HG02798 (cell line): ENCODE measurements at regions not wholly inside any gene's neighbourhood (a gene's known extent, or its start where the extent isn't known, plus 50 kb on each side); places are given as distances from the start of the nearest gene placed in this dataset.
"Not testable (repeated sequence)": the region's sequence is repeated elsewhere in the genome, so short reads cannot be mapped to it uniquely, and the experiment has no call there.

Source experiments
- ATAC-seq: cut with Tn5 transposase; IDR thresholded peaks from one replicate; pipeline ENCODE4 v1.9.1; 2021; ENCODE audit warnings: mild to moderate bottlenecking; ENCODE audit not compliant: unreplicated experiment, poor library complexity

DNA sequence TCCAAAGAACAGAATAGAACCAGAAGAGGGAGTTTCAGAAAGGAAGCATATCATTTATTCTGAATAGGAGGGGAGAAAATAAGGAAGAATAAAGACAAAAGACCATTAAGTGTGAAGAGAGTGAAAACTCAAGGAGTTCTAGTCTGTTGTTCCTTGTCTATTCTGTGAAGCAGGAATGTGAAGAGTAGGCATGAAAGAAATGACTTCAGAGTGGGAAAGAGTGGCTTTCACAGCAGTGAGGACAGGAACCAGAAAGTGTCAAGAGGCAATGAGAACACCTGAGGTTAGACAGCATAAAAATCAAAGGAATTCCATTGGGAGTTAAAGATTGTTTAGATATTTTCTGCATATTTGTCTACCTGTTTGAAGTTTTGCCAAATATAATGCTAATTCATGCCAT lies 768.8 kb upstream of the GRAMD2B start:
- ATAC-seq = no peak

DNA sequence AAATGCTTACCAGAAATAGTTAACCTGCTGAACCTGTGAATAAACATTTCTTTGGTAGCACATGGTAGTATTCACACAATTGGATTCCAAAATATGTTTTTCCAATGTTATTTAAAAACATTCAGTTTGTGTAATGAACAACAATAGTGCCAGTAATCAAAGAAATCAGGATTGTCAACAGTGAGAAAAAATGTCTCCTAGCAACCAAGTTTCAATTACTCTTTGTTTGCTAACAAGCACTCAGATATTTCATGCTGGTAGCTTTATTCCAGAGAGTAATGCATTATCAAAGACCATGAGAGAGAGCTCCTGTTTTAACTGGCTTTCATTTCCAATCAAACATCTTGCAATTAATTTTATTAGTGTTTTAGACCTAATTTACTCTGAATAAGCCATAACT lies 768.1 kb upstream of the GRAMD2B start:
- no peak for ATAC-seq

DNA sequence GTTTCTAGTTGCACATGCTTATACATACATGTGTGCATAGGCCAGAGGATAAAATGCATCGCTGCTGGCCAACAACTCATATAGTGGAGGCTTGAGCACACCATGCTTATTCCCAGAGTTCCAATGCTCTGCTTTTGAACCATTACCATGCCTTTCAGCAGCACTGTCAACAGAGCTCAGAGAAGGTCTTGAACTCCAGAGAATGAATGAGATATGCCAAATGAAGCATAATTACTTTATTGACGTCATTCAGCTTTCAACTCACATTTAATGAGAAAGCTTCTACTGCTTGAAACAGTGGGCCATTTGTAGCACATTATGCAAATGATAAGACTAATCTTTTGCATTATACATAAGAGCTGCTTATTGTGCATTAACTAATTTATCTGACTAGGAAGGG lies 765.3 kb upstream of the GRAMD2B start:
- ATAC-seq = no peak

DNA sequence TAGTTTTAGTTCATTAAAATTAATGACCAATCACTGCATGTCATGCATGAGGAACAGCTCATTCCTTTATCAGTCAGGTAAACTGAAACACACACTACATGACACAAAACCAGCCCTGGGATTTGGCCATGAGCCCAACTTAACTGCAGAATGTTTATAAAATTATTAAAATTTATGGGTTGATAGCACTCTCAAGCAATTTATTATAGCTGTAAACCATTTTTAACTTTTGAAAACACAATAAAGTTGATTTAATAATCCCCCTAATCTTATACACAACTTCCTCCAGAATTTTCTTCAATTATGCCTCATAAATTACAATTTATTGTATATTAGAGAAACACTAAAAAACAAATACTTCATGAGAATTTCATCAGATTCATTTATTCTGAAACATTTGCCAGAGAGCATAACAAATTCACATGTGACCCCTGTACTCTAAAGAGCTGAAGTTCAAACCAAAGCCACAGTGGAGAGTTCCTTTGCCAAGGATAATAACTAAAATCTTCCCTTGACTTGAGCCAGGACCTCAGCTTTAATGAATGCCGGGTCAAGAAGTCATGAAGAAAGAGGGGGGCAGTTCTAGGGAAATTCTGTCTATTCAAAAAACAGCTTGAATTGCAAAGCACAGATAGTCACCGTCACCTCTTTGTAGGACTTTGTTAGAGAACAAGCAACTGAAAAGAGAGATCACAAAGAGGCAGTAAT lies 763.7 kb upstream of the GRAMD2B start:
- ATAC-seq = no peak

DNA sequence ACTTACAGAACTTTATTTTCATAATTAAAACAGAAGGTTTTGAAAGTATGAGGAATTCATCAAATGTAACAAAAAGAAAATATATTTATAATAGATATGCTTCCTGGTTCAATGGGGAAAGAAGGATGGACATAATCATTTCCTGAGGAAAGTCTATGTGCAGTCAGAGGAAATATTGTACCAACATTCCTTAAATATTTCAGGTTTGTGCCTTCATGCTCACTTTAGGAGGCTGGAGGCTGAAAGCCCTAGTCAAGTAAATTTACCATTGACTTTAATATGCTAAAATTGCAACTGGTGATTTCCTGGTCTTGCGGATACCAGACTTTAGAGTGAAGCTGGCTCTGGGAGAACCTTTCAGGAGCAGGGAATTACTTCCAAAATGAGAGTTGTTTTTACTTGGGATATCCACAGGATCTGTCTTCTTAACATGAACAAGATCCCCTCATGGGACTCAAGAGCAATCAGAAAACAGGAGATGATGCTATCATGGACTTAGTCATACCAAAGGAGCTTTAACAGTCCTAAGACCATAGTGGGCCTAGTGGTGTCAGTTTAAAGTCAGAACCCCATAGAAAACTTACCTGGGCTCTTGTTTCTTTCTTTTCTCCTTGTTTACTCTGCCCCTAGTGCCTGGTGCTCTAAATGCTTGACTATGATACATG lies 762.8 kb upstream of the GRAMD2B start:
- ATAC-seq = no peak

DNA sequence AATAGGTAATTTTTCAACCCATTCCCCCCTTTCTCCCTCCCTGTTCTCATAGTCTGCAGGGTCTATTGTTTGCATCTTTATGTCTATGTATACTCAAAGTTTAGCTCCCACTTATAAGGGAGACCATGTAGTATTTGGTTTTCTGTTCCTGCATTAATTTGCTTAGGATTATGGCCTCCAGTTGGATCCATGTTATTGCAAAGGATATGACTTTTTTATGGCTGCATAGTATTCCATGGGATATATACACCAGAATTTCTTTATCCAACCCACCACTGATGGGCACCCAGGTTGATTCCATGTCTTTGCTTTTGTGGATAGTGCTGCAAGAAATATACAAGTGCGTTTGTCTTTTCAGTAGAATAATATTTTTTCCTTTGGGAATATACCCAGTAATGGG lies 761.6 kb upstream of the GRAMD2B start:
- ATAC-seq = no peak

DNA sequence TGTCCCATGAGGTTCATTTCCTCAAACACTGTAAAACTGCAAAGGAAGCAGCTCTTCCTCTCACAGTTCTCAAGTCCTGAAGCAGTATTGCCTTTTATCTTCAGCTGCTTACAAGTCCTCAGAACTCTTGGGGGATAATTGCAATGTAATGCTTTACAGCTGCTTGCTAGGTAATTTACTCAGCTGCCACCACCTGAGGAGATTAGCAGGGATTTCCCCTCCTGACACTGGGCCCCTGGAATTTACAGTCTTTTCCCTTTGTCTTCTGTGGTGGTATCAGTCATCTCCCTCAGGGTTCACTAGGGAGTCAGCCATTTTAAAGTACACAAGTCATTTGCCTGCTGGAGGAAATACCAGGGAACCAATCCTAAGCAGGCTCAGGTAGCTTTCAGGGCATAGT lies 754.3 kb upstream of the GRAMD2B start:
- no peak for ATAC-seq

DNA sequence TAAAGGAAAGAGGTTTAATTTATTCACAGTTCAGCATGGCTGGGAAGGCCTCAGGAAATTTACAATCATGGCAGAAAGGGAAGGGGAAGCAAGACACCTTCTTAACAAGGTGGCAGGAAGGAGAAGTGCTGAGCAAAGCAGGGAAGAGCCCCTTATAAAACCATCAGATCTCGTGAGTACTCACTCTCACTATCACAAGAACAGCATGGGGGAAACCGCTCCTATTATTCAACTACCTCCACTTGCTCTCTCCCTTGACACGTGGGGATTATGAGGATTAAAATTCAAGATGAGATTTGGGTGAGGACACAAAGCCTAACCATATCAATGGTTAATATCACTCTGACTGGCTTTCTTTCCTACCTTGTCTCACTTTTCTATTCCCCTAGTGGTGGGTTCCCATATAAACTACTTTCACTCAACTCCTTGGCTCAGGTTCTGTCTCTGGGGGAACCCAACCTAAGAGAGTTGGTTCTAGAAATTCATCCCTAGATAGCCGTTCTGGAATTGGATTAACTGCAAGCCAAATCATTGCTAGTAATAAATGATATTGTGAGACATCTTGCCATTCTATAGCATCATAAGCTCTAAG lies 749.8 kb upstream of the GRAMD2B start:
- no peak for ATAC-seq

DNA sequence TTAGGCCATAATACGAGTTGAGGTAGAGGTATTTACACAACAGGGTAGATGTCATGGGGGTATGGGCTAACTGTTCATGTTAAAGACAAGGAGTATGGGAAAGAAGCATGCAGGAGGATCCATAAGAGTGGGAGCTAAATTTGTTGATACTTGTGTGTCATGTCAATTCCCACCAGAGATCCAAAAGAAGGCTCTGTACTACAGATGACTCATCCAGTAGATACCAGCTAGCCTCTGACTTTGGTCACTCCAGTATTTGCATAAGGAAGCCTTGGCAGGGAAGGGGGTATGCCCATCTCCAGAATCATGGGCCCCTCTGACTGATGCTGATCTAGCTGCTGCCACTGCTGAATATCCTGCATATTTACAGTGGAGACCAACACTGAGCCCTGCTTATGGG lies 743.7 kb upstream of the GRAMD2B start:
- ATAC-seq = no peak

DNA sequence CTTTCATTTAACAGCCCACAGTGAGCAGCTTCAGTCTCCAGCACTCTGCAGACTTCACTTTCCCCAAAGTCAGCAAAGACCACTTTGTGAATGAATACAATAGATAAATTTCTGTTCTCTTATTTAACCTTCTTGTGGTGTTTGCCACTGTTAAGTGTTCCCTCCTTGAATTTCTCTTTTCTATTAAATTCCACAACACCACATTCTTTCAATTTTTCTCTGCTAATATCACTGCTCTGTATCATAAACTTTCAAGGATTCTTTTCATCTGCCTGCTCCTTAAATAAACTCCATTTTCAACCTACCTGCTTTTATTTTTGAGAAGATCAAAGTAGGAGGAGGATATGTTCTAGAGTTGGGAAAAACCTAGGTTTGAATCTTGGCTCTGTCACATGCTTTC lies 739.5 kb upstream of the GRAMD2B start:
- ATAC-seq = no peak

DNA sequence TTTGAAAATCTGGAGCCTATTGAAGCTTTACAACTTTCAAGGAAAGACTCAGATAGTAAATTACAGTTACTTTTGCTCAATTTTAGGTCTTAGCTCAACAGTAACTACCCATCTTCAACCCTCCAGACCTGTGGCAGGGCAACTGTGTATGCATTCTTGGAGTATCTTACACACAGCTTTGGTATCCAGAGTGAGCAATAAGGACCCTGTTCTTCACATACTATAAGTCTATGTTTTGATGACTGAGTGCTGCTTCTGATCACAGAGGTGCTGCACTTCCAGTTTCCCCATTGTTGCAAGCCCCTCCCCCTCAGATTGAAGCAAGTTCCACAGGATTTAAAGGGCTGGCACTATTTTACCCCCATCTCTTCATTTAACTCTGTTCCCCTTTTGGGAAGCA lies 737.4 kb upstream of the GRAMD2B start:
- no peak for ATAC-seq

DNA sequence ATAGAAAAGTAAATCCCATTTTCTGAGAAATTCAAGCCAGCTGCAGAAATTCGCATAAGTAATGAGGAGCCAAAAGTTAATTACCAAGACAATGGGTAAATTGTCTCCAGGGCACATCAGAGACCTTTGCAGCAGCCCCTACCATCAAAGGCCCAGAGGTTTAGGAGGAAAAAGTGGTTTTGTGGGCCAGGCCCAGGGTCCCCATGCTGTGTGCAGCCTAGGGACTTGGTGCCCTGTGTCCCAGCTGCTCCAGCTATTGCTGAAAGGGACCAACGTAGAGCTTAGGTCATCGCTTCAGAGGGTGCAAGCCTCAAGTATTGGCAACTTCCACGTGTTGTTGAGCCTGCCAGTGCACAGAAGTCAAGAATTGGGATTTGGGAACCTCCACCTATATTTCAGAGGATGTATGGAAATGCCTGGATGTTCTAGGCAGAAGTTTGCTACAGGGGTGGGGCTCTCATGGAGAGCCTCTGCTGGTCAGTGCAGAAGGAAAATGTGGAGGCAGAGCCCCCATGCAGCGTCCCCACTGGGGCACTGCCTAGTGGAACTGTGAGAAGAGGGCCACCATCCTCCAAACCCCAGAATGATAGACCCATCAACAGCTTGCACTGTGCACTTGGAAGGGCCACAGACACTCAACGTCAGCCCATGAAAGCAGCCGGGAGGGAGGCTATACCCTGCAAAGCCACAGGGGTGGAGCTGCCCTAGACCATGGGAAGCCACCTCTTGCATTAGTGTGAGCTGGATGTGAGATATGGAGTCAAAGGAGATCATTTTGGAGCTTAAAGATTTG lies 731.3 kb upstream of the GRAMD2B start:
- not testable (repeated sequence) for ATAC-seq

DNA sequence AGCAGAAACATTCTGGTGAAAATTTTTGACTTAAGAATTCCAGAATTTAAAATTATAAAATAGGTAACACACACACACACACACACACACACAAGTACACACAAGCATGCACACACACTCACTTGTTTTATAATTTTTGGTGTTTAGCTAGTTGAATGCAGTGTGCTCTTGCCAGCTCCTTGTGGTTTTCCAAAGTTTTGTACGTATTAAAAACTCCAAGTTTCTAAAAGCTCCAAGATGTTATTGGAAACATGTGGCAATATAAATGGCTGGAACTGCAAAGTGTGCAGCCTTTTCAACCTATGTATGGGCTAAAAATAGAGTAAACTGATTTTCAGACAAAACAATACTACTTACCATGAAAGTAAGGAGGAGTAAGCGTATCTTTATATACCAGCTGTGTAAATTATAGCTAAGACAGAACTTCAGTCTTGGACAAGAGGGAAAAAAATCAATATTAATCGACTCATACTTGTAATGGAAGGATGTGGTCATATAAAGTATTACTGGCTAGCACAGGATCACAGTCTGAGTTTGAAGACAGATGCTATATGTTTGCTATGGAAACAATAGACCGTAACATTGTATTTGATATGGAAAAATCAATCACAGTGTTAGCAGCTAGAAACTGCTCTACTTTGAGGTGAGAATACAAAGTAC lies 727.1 kb upstream of the GRAMD2B start:
- no peak for ATAC-seq

DNA sequence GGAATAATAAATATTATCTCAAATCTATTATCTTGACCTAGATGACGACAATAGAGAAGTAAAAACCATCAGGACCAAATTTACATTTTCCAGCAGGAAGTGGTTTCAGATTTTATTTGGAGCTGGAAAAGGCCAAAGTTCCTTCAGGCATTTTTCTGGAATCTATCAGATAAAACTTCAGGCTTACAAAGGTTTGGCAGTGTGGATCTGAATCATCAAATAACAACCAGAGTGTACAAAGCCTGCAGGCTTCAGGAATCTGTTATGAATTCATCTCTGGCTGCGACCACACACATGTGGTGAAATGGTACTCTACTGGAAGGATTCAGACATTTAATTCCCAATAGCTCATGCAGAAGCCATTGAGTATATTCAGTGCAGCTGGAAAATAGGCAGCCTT lies 726.4 kb upstream of the GRAMD2B start:
- ATAC-seq = no peak

DNA sequence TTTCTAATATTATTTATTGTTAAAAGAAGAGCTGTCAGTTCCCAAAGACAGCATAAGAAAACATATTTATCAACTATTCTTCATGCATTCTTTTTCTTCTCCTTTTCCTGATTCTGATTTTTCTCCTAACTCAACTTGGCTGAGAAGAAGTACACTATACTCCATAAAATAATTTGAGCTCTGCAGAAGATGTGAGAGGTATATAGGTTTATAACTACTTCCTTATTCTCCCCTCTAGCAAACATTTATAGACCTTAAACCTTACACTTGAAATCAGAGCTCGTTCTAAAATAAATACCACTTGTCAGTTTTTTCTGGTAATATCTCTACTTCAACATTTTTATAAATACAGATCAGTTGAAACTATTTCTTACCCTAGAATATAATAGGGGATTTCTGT lies 724.8 kb upstream of the GRAMD2B start:
- no peak for ATAC-seq

DNA sequence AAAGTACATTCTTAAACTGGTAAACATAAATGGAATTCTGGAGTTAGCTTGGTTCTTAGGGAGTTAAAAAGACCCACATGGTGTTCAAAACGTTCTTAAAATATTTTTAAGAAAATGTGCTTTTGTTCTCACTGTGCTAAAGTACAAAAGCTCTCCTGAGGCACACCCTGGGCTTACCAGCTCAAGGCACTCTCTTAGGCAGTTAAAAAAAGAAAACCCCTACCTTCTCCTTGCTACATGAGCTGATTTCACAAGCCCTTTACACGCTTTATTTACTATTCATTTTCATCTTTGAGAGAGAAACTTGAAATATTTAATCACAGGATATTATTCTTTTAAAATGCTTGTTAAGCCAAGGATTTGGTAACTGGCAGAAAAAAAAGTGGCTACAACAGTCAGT lies 723.3 kb upstream of the GRAMD2B start:
- no peak for ATAC-seq

DNA sequence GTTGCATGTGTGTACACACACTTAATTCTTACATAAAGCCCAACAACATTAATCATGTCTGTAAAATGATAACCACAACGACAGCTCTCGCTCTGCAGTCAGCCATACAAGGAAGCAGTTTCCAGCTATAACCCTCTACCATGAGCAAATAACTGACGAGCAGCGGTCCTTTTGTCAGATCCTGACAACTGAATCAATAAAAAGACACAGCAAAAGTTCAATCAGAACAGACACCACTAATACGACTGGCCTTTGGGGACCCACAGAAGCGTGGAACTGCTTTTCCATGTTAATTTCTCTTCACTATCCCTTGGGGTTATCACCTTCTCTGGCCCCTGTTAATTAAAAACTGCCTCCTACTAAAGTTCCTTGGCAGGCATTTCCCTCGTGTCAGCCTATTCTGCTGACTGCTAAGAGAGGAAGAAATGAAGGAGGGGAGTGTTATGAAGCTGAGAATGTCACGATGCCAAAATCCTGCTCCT lies 722.8 kb upstream of the GRAMD2B start:
- ATAC-seq = no peak

DNA sequence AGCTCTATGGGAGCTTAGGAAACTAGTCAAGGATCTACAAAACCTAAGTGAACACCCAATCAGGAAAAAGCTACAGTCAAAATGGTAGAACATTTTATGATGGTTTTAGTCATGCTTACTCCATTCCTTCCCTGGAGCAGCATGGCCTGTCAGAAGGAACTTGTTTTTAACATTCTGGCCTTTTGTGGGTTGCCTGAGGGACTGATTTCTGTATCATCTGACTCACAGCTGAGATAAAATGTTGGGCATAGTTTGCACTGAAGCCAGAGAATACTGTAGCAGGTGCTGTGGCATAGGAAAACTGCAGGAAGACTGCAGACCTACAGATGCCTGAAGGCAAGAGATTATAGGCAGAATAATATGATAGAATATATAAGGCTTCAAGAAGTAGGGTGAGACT lies 719.6 kb upstream of the GRAMD2B start:
- no peak for ATAC-seq

DNA sequence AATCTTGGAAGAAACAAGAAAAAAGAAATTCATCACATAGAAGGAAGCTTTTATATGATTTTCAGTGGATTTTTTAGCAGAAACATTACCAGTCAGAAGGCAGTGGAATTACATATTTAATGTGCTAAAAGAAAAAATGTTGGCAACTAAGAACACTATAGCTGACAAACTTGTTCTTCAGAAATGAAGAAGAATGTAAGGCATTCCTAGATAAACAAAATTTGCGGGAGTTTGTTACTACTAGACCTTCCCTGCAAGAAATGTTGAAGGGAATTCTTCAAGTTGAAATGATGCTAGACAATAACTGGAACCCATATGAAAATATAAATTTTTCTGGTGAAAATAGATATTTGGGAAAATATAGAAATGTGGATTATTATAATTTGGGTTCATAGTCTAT lies 718.3 kb upstream of the GRAMD2B start:
- no peak for ATAC-seq

DNA sequence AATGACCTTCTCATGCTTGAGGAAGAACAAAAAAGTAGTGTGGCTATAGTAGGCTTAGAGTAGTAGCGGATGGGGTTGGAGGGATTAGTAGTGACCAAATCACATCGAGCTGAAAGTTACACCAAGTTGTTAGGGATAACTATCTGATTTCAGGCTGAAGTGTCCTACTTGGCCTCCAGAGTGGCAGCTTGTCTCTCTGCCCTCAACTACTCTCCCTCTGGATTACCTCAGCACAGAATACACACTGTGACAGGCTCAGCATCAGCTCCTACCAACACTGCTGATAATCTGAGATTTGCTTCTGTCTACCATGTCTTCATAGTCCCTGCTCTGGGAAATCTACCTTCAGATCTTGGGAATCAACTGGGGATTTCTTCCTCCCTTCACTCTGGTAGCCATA lies 714.6 kb upstream of the GRAMD2B start:
- no peak for ATAC-seq
